Naive thymus-derived CD4-positive, alpha-beta T cell (primary cell): ENCODE measurements at regions not wholly inside any gene's neighbourhood (a gene's known extent, or its start where the extent isn't known, plus 50 kb on each side); places are given as distances from the start of the nearest gene placed in this dataset.
"Not testable (repeated sequence)": the region's sequence is repeated elsewhere in the genome, so short reads cannot be mapped to it uniquely, and the experiment has no call there.

ENCODE experiments used
- ATAC-seq: fragments of 150-1000 bp; cut with Tn5 transposase; 2 replicates; pipeline ENCODE4 v1.10.0; 2021; ENCODE audit warnings: mild to moderate bottlenecking, moderate library complexity
- CTCF ChIA-PET: fragments of 350-600 bp; sonication (Branson Sonifier 250); formaldehyde crosslinking; loops from one replicate; lab custom pipeline; 2021; ENCODE audit warnings: antibody characterized with exemption; lab: Charles Lee
- POLR2A ChIA-PET: fragments of 350-600 bp; sonication (Branson Sonifier 250); formaldehyde crosslinking; loops from one replicate; lab custom pipeline; 2021; ENCODE audit warnings: antibody characterized with exemption, inconsistent platforms; lab: Charles Lee
- DNase-seq, 9 donors: peaks; one replicate each; pipeline versions ENCODE4 v3.0.0 to v3.0.0-alpha.2; 2020 to 2022; ENCODE audit warnings: mixed read lengths in 1 of 9
- H3K27ac ChIP-seq: one replicate; pipeline ENCODE4 v1.7.0; 2013; ENCODE audit warnings: mild to moderate bottlenecking, low read depth, low read length, moderate library complexity
- H3K27me3 ChIP-seq, 2 donors: one replicate each; pipeline ENCODE4 v1.7.0; 2013; ENCODE audit warnings: low read length in 2 of 2, mild to moderate bottlenecking in 2 of 2, moderate library complexity in 2 of 2; ENCODE audit not compliant: control insufficient read depth in 2 of 2, insufficient read depth in 2 of 2
- H3K36me3 ChIP-seq, 3 experiments: 1 replicate in 2 of 3; 2 replicates in 1 of 3; pipeline ENCODE4 v1.7.0; 2013; ENCODE audit warnings: low read length in 3 of 3, mild to moderate bottlenecking in 3 of 3, moderate library complexity in 1 of 3; ENCODE audit not compliant: insufficient read depth in 3 of 3, control insufficient read depth in 2 of 3
- H3K4me1 ChIP-seq, 2 donors: one replicate each; pipeline ENCODE4 v1.7.0; 2013; ENCODE audit warnings: low read length in 2 of 2, mild to moderate bottlenecking in 2 of 2, moderate library complexity in 1 of 2; ENCODE audit not compliant: control insufficient read depth in 2 of 2, insufficient read depth in 2 of 2
- H3K4me3 ChIP-seq: 2 replicates; pipeline ENCODE4 v1.7.0; 2013; ENCODE audit warnings: mild to moderate bottlenecking, low read length
- H3K9me3 ChIP-seq, 3 experiments: 1 replicate in 2 of 3; 2 replicates in 1 of 3; pipeline ENCODE4 v1.7.0; 2013; ENCODE audit warnings: low read length in 3 of 3; ENCODE audit not compliant: control insufficient read depth in 2 of 3
- H3K27ac Mint-ChIP-seq, 9 donors: one replicate each; pipeline ENCODE4 v1.8.0; 2020 to 2022; ENCODE audit warnings: mixed read lengths in 9 of 9, mild to moderate bottlenecking in 8 of 9, moderate library complexity in 5 of 9, inconsistent platforms in 2 of 9
- H3K27me3 Mint-ChIP-seq, 5 donors: one replicate each; pipeline ENCODE4 v1.8.0; 2021 to 2022; ENCODE audit warnings: mixed read lengths in 5 of 5, mild to moderate bottlenecking in 1 of 5
- H3K36me3 Mint-ChIP-seq, 5 donors: one replicate each; pipeline ENCODE4 v1.8.0; 2020 to 2022; ENCODE audit warnings: mixed read lengths in 5 of 5, mild to moderate bottlenecking in 3 of 5, inconsistent platforms in 1 of 5
- H3K4me1 Mint-ChIP-seq, 7 donors: one replicate each; pipeline ENCODE4 v1.8.0; 2020 to 2022; ENCODE audit warnings: mixed read lengths in 7 of 7, mild to moderate bottlenecking in 3 of 7, inconsistent platforms in 1 of 7
- H3K4me3 Mint-ChIP-seq, 10 donors: one replicate each; pipeline ENCODE4 v1.8.0; 2020 to 2022; ENCODE audit warnings: mild to moderate bottlenecking in 10 of 10, mixed read lengths in 10 of 10, moderate library complexity in 6 of 10, inconsistent platforms in 2 of 10
- H3K9me3 Mint-ChIP-seq, 11 donors: one replicate each; pipeline ENCODE4 v1.8.0; 2020 to 2022; ENCODE audit warnings: mixed read lengths in 11 of 11, mild to moderate bottlenecking in 4 of 11, inconsistent platforms in 1 of 11, moderate library complexity in 1 of 11
- intact Hi-C, 2 donors: fragments of 100-400 bp; cut with micrococcal nuclease; formaldehyde crosslinking; loops; one replicate each; pipeline ENCODE4 v1.15.1; 2023

- peak overlapping the region in 1 of 9 donors; percentile 27 for H3K27ac Mint-ChIP-seq
Observed at GRCh38 chr2:88880441-88880953, 189.0 kb downstream of the RPIA start.

GRCh38 chr2:88885275-88885674 lies 193.8 kb downstream of the RPIA start:
- Mint-ChIP-seq H3K27me3 (peaks cover 6 to 21% (median 8%) of the 10 kb centered on the region in 5 donors), H3K27ac (no peak overlapping the region), H3K36me3 (no peaks in the 10 kb centered on the region), H3K9me3 (peaks cover 0 to 3% (median 0%) of the 10 kb centered on the region in 11 donors), H3K4me3 (no peak overlapping the region), H3K4me1 (peaks cover 0 to 8% (median 0%) of the 10 kb centered on the region in 7 donors)
- H3K27ac ChIP-seq: no peak overlapping the region
- no peak overlapping the region for H3K4me3 ChIP-seq
- DNase-seq (no peak), ATAC-seq (no peak)
- intact Hi-C loops: no loop called here
- H3K9me3 ChIP-seq: no peaks in the 10 kb centered on the region
- ChIA-PET CTCF (no interaction called here), POLR2A (no interaction called here)
- no peaks in the 10 kb centered on the region for H3K36me3 ChIP-seq
- no peaks in the 10 kb centered on the region for H3K27me3 ChIP-seq
- no peaks in the 10 kb centered on the region for H3K4me1 ChIP-seq

More at GRCh38 chr2:88880441-88880953, 189.0 kb downstream of the RPIA start:
- H3K4me1 Mint-ChIP-seq: peaks cover 0 to 8% (median 0%) of the 10 kb centered on the region in 7 donors
- H3K4me3 Mint-ChIP-seq: peak overlapping the region in 3 of 10 donors; percentile 16 to 61 (median 46)
- no peaks in the 10 kb centered on the region for H3K36me3 ChIP-seq
- H3K9me3 Mint-ChIP-seq: peaks cover 0 to 2% (median 0%) of the 10 kb centered on the region in 11 donors
- CTCF ChIA-PET: interaction anchor here (0.6 to 1.4 kb wide), 10 partner anchors 9 to 272 kb away, joined by 3 to 9 read pairs (median 4); no protein-coding TSS in a partner anchor
- peaks cover 10 to 21% (median 13%) of the 10 kb centered on the region in 5 donors for H3K27me3 Mint-ChIP-seq
- H3K9me3 ChIP-seq: no peaks in the 10 kb centered on the region
- H3K4me1 ChIP-seq: no peaks in the 10 kb centered on the region
- no peak overlapping the region for H3K4me3 ChIP-seq
- intact Hi-C loops: loop anchor here (1.0 kb wide), 1 partner anchor 39 kb away; no protein-coding TSS in a partner anchor
- POLR2A ChIA-PET: no interaction called here
- H3K27me3 ChIP-seq: no peaks in the 10 kb centered on the region
- peak in 7 of 9 donors; percentile 26 to 61 (median 45) for DNase-seq
- H3K36me3 Mint-ChIP-seq: no peaks in the 10 kb centered on the region
- peak; percentile 75 for ATAC-seq
- no peak overlapping the region for H3K27ac ChIP-seq

- Histone ChIP-seq H3K4me3 (no peak overlapping the region), H3K27ac (no peak overlapping the region), H3K9me3 (no peaks in the 10 kb centered on the region), H3K4me1 (no peaks in the 10 kb centered on the region), H3K27me3 (no peaks in the 10 kb centered on the region), H3K36me3 (no peaks in the 10 kb centered on the region)
- CTCF ChIA-PET: no interaction called here
- ATAC-seq: no peak
- Mint-ChIP-seq H3K4me1 (peaks cover 0 to 4% (median 0%) of the 10 kb centered on the region in 7 donors), H3K27ac (no peak overlapping the region), H3K27me3 (peaks cover 6 to 21% (median 8%) of the 10 kb centered on the region in 5 donors), H3K9me3 (peaks cover 0 to 3% (median 0%) of the 10 kb centered on the region in 11 donors), H3K4me3 (no peak overlapping the region), H3K36me3 (no peaks in the 10 kb centered on the region)
- POLR2A ChIA-PET: no interaction called here
- intact Hi-C loops: no loop called here
- no peak for DNase-seq
Observed at GRCh38 chr2:88885679-88886416, 194.4 kb downstream of the RPIA start.

GRCh38 chr2:88887466-88887865 lies 196.0 kb downstream of the RPIA start:
- H3K4me3 ChIP-seq, POLR2A ChIA-PET, H3K4me1 Mint-ChIP-seq, H3K9me3 Mint-ChIP-seq, ATAC-seq, H3K4me3 Mint-ChIP-seq, H3K36me3 ChIP-seq, H3K27me3 ChIP-seq, DNase-seq, H3K36me3 Mint-ChIP-seq, H3K4me1 ChIP-seq, H3K27ac ChIP-seq, H3K9me3 ChIP-seq, intact Hi-C loops, CTCF ChIA-PET, H3K27ac Mint-ChIP-seq: not testable (repeated sequence)
- H3K27me3 Mint-ChIP-seq: peaks cover 0 to 15% (median 6%) of the 10 kb centered on the region in 5 donors

GRCh38 chr2:88892207-88892606 lies 200.7 kb downstream of the RPIA start:
- peaks cover 0 to 18% (median 10%) of the 10 kb centered on the region in 5 donors for H3K27me3 Mint-ChIP-seq
- DNase-seq: no peak
- Histone ChIP-seq H3K36me3 (no peaks in the 10 kb centered on the region), H3K4me1 (no peaks in the 10 kb centered on the region), H3K4me3 (no peak overlapping the region), H3K27ac (no peak overlapping the region), H3K9me3 (no peaks in the 10 kb centered on the region), H3K27me3 (no peaks in the 10 kb centered on the region)
- H3K4me1 Mint-ChIP-seq: no peaks in the 10 kb centered on the region
- H3K27ac Mint-ChIP-seq: no peak overlapping the region
- POLR2A ChIA-PET: no interaction called here
- CTCF ChIA-PET: interaction anchor here (1.0 to 1.9 kb wide), 3 partner anchors 12 to 16 kb away, joined by 3 to 9 read pairs (median 4); no protein-coding TSS in a partner anchor
- H3K9me3 Mint-ChIP-seq: peaks cover 0 to 3% (median 0%) of the 10 kb centered on the region in 11 donors
- ATAC-seq: no peak
- H3K4me3 Mint-ChIP-seq: no peak overlapping the region
- intact Hi-C loops: no loop called here
- no peaks in the 10 kb centered on the region for H3K36me3 Mint-ChIP-seq

- ChIA-PET POLR2A (no interaction called here), CTCF (interaction anchor here (1.9 kb wide), 1 partner anchor 13 kb away, joined by 9 read pairs; no protein-coding TSS in a partner anchor)
- peaks cover 0 to 3% (median 0%) of the 10 kb centered on the region in 11 donors for H3K9me3 Mint-ChIP-seq
Observed at GRCh38 chr2:88892788-88893187, 201.3 kb downstream of the RPIA start.

More at GRCh38 chr2:88892788-88893187, 201.3 kb downstream of the RPIA start:
- Histone ChIP-seq H3K4me1 (no peaks in the 10 kb centered on the region), H3K4me3 (no peak overlapping the region), H3K27me3 (no peaks in the 10 kb centered on the region), H3K36me3 (no peaks in the 10 kb centered on the region), H3K9me3 (no peaks in the 10 kb centered on the region), H3K27ac (no peak overlapping the region)
- DNase-seq (no peak), ATAC-seq (no peak)
- intact Hi-C loops: no loop called here
- Mint-ChIP-seq H3K27me3 (peaks cover 0 to 21% (median 11%) of the 10 kb centered on the region in 5 donors), H3K27ac (no peak overlapping the region), H3K4me3 (no peak overlapping the region), H3K4me1 (no peaks in the 10 kb centered on the region), H3K36me3 (no peaks in the 10 kb centered on the region)
